ENCODE measurements at regions not wholly inside any gene's neighbourhood (a gene's known extent, or its start where the extent isn't known, plus 50 kb on each side); places are given as distances from the start of the nearest gene placed in this dataset.

DNA sequence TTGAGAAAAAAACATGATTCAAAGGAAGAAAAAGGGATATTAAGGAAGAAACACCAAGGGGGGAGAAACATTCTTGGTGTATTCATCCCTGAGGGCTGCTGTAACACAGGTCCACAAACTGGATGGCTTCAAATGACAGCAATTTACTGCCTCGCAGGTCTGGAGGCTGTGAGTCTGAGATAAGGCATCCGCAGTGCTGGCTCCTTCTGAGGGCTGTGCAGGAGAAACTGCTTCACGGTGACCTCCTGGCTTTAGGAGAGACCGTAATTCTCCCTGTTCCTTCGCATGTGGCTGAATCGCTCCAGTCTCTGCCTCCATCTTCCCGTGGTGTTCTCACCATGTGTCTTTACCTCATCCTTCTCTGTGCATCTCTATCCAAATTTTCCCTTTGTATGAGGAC lies 490.7 kb downstream of the EIPR1 start:
- Histone ChIP-seq H2AK5ac (ENCODE audit: low read length, severe bottlenecking) (no peak overlapping the region), H3K4ac (ENCODE audit: low read depth in 1 of 2, low read length in 2 of 2) (no peak overlapping the region), H4K8ac (ENCODE audit: low read length) (no peak overlapping the region), H2BK15ac (ENCODE audit: low read depth, poor library complexity, severe bottlenecking) (no peak overlapping the region), H2BK12ac (ENCODE audit: low read length in 2 of 2) (no peak overlapping the region), H3K23ac (ENCODE audit: low read length in 2 of 2) (no peak overlapping the region), H3K4me3 (ENCODE audit: insufficient read depth in 1 of 2, low read depth in 1 of 2, low read length in 2 of 2) (no peak overlapping the region), H4K91ac (ENCODE audit: low read length) (no peak overlapping the region), H3K36me3 (ENCODE audit: control insufficient read depth in 1 of 2, insufficient read depth in 2 of 2, low read depth in 1 of 2, low read length in 2 of 2) (no peaks in the 10 kb centered on the region), H3K4me1 (ENCODE audit: control insufficient read depth, insufficient read depth, low read depth, low read length) (no peaks in the 10 kb centered on the region), H3K79me1 (replicated peaks; ENCODE audit: low read length, poor library complexity, severe bottlenecking) (no peaks in the 10 kb centered on the region), H3K18ac (ENCODE audit: low read depth in 1 of 2, low read length in 2 of 2) (no peak overlapping the region), H2BK5ac (ENCODE audit: low read depth, low read length, poor library complexity, severe bottlenecking) (no peak overlapping the region), H2AFZ (ENCODE audit: low read depth, low read length) (no peak overlapping the region), H3K27ac (ENCODE audit: low read length, poor library complexity, severe bottlenecking) (no peak overlapping the region), H3K27me3 (ENCODE audit: control insufficient read depth in 1 of 2, insufficient read depth in 1 of 2, low read length in 2 of 2) (no peaks in the 10 kb centered on the region), H3K4me2 (ENCODE audit: low read length, poor library complexity, severe bottlenecking) (no peak overlapping the region), H2BK120ac (ENCODE audit: low read depth, low read length) (no peak overlapping the region), H3K9ac (ENCODE audit: low read length) (no peak overlapping the region), H3K9me3 (ENCODE audit: control insufficient read depth, low read length) (peaks cover 12% of the 10 kb centered on the region), H3K14ac (ENCODE audit: low read length in 2 of 2) (no peak overlapping the region)
- WGBS: 54% methylated on average over 7 of the region's 7 CpGs
- DNase-seq: no peak

DNA sequence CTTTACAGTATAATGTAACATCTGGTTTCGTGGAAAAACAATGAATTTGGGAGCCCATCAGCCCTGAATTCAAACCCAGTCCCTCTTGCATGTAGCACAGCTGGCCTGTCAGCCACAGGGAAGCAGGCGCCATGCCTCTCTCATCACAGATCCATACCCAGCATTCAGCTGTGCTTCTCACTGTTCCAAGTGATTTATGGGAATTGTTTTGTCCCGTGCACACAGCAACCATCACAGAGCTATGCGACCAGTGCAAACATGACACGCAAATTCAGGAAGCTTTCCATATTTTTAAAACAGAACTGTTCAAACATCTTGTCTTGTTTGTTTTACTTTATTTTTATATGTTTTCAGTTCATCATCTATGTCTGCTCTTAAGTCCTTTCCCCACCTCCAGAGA lies 496.1 kb downstream of the EIPR1 start:
- Histone ChIP-seq H3K4me2 (ENCODE audit: low read length, poor library complexity, severe bottlenecking) (no peak overlapping the region), H3K4me3 (ENCODE audit: insufficient read depth in 1 of 2, low read depth in 1 of 2, low read length in 2 of 2) (no peak overlapping the region), H4K8ac (ENCODE audit: low read length) (no peak overlapping the region), H3K79me1 (replicated peaks; ENCODE audit: low read length, poor library complexity, severe bottlenecking) (no peaks in the 10 kb centered on the region), H2AFZ (ENCODE audit: low read depth, low read length) (no peak overlapping the region), H2AK5ac (ENCODE audit: low read length, severe bottlenecking) (no peak overlapping the region), H3K27ac (ENCODE audit: low read length, poor library complexity, severe bottlenecking) (no peak overlapping the region), H3K9me3 (ENCODE audit: control insufficient read depth, low read length) (peaks cover 6% of the 10 kb centered on the region), H3K36me3 (ENCODE audit: control insufficient read depth in 1 of 2, insufficient read depth in 2 of 2, low read depth in 1 of 2, low read length in 2 of 2) (no peaks in the 10 kb centered on the region), H3K27me3 (ENCODE audit: control insufficient read depth in 1 of 2, insufficient read depth in 1 of 2, low read length in 2 of 2) (peaks cover 0 to 8% of the 10 kb centered on the region in 2 experiments), H2BK15ac (ENCODE audit: low read depth, poor library complexity, severe bottlenecking) (no peak overlapping the region), H3K4me1 (ENCODE audit: control insufficient read depth, insufficient read depth, low read depth, low read length) (no peaks in the 10 kb centered on the region), H3K23ac (ENCODE audit: low read length in 2 of 2) (no peak overlapping the region), H2BK12ac (ENCODE audit: low read length in 2 of 2) (no peak overlapping the region), H2BK5ac (ENCODE audit: low read depth, low read length, poor library complexity, severe bottlenecking) (no peak overlapping the region), H2BK120ac (ENCODE audit: low read depth, low read length) (no peak overlapping the region), H3K14ac (ENCODE audit: low read length in 2 of 2) (no peak overlapping the region), H4K91ac (ENCODE audit: low read length) (no peak overlapping the region), H3K9ac (ENCODE audit: low read length) (no peak overlapping the region), H3K18ac (ENCODE audit: low read depth in 1 of 2, low read length in 2 of 2) (no peak overlapping the region), H3K4ac (ENCODE audit: low read depth in 1 of 2, low read length in 2 of 2) (no peak overlapping the region)
- no peak for DNase-seq
- 70% methylated on average over 4 of the region's 5 CpGs for WGBS

DNA sequence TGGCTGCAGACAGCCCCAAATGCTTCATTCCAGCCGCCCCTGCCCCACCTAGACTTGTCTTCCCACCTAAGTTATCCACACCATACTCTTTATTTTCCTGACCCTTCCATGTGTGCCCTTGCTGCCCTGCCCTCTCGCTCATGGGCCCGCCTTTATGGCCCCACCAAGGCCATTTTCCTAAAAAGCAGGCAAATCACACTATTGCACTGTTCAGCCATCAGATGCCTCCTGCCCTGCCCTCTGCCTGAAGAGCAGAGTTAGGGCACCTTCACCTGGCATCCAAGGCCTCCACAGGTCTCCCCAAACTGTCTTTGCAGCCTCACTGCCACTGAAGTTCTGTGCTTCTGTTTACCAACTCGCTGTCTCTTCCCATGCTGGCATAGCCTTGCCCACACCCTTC lies 496.7 kb downstream of the EIPR1 start:
- Histone ChIP-seq H4K91ac (ENCODE audit: low read length) (no peak overlapping the region), H2BK5ac (ENCODE audit: low read depth, low read length, poor library complexity, severe bottlenecking) (no peak overlapping the region), H2BK12ac (ENCODE audit: low read length in 2 of 2) (no peak overlapping the region), H3K9me3 (ENCODE audit: control insufficient read depth, low read length) (peaks cover 6% of the 10 kb centered on the region), H3K14ac (ENCODE audit: low read length in 2 of 2) (no peak overlapping the region), H3K4me2 (ENCODE audit: low read length, poor library complexity, severe bottlenecking) (no peak overlapping the region), H3K79me1 (replicated peaks; ENCODE audit: low read length, poor library complexity, severe bottlenecking) (no peaks in the 10 kb centered on the region), H3K23ac (ENCODE audit: low read length in 2 of 2) (no peak overlapping the region), H3K18ac (ENCODE audit: low read depth in 1 of 2, low read length in 2 of 2) (no peak overlapping the region), H2AK5ac (ENCODE audit: low read length, severe bottlenecking) (no peak overlapping the region), H3K36me3 (ENCODE audit: control insufficient read depth in 1 of 2, insufficient read depth in 2 of 2, low read depth in 1 of 2, low read length in 2 of 2) (no peaks in the 10 kb centered on the region), H3K4me1 (ENCODE audit: control insufficient read depth, insufficient read depth, low read depth, low read length) (no peaks in the 10 kb centered on the region), H3K27me3 (ENCODE audit: control insufficient read depth in 1 of 2, insufficient read depth in 1 of 2, low read length in 2 of 2) (peaks cover 0 to 8% of the 10 kb centered on the region in 2 experiments), H2AFZ (ENCODE audit: low read depth, low read length) (no peak overlapping the region), H4K8ac (ENCODE audit: low read length) (no peak overlapping the region), H3K27ac (ENCODE audit: low read length, poor library complexity, severe bottlenecking) (no peak overlapping the region), H3K4me3 (ENCODE audit: insufficient read depth in 1 of 2, low read depth in 1 of 2, low read length in 2 of 2) (no peak overlapping the region), H2BK120ac (ENCODE audit: low read depth, low read length) (no peak overlapping the region), H2BK15ac (ENCODE audit: low read depth, poor library complexity, severe bottlenecking) (no peak overlapping the region), H3K9ac (ENCODE audit: low read length) (no peak overlapping the region), H3K4ac (ENCODE audit: low read depth in 1 of 2, low read length in 2 of 2) (no peak overlapping the region)
- DNase-seq: no peak
- 64% methylated on average over 4 of the region's 4 CpGs for WGBS

DNA sequence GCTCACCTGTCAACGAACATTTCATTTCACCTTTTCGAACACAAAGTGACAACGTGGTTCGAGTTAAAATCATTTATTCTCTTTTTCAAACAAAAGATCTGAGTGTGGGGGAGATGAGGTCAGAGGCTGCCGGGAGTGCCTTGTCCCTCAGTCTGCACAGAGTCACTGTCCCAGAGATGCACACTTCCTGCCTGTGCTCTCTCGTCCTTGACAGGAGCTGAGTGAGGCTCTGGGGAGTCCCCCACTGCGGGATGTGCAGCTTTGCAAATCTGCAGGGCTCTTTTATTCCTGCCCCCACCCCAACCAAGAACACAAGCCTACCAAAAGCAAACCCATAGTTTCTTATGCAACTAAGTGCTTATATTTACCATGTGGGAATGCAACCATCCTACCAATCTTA lies 497.8 kb downstream of the EIPR1 start:
- H2BK12ac ChIP-seq (ENCODE audit: low read length in 2 of 2): no peak overlapping the region
- H2AK5ac ChIP-seq (ENCODE audit: low read length, severe bottlenecking): no peak overlapping the region
- H3K27ac ChIP-seq (ENCODE audit: low read length, poor library complexity, severe bottlenecking): no peak overlapping the region
- H3K36me3 ChIP-seq (ENCODE audit: control insufficient read depth in 1 of 2, insufficient read depth in 2 of 2, low read depth in 1 of 2, low read length in 2 of 2): no peaks in the 10 kb centered on the region
- no peak overlapping the region for H4K8ac ChIP-seq (ENCODE audit: low read length)
- H3K14ac ChIP-seq (ENCODE audit: low read length in 2 of 2): no peak overlapping the region
- no peak overlapping the region for H2BK120ac ChIP-seq (ENCODE audit: low read depth, low read length)
- 66% methylated on average over 7 of the region's 7 CpGs for WGBS
- no peak overlapping the region for H3K18ac ChIP-seq (ENCODE audit: low read depth in 1 of 2, low read length in 2 of 2)
- H3K4me2 ChIP-seq (ENCODE audit: low read length, poor library complexity, severe bottlenecking): no peak overlapping the region
- no peak overlapping the region for H2BK5ac ChIP-seq (ENCODE audit: low read depth, low read length, poor library complexity, severe bottlenecking)
- no peaks in the 10 kb centered on the region for H3K79me1 ChIP-seq (replicated peaks; ENCODE audit: low read length, poor library complexity, severe bottlenecking)
- no peaks in the 10 kb centered on the region for H3K4me1 ChIP-seq (ENCODE audit: control insufficient read depth, insufficient read depth, low read depth, low read length)
- H3K27me3 ChIP-seq (ENCODE audit: control insufficient read depth in 1 of 2, insufficient read depth in 1 of 2, low read length in 2 of 2): peaks cover 0 to 8% of the 10 kb centered on the region in 2 experiments
- H3K4ac ChIP-seq (ENCODE audit: low read depth in 1 of 2, low read length in 2 of 2): no peak overlapping the region
- DNase-seq: no peak
- H3K9ac ChIP-seq (ENCODE audit: low read length): no peak overlapping the region
- no peak overlapping the region for H2BK15ac ChIP-seq (ENCODE audit: low read depth, poor library complexity, severe bottlenecking)
- peaks cover 6% of the 10 kb centered on the region for H3K9me3 ChIP-seq (ENCODE audit: control insufficient read depth, low read length)
- no peak overlapping the region for H2AFZ ChIP-seq (ENCODE audit: low read depth, low read length)
- H4K91ac ChIP-seq (ENCODE audit: low read length): no peak overlapping the region
- H3K4me3 ChIP-seq (ENCODE audit: insufficient read depth in 1 of 2, low read depth in 1 of 2, low read length in 2 of 2): no peak overlapping the region
- H3K23ac ChIP-seq (ENCODE audit: low read length in 2 of 2): no peak overlapping the region

Data from mesenchymal stem cell (in vitro differentiated cells and primary cell).